ENCODE measurements at regions not wholly inside any gene's neighbourhood (a gene's known extent, or its start where the extent isn't known, plus 50 kb on each side); places are given as distances from the start of the nearest gene placed in this dataset.

DNA sequence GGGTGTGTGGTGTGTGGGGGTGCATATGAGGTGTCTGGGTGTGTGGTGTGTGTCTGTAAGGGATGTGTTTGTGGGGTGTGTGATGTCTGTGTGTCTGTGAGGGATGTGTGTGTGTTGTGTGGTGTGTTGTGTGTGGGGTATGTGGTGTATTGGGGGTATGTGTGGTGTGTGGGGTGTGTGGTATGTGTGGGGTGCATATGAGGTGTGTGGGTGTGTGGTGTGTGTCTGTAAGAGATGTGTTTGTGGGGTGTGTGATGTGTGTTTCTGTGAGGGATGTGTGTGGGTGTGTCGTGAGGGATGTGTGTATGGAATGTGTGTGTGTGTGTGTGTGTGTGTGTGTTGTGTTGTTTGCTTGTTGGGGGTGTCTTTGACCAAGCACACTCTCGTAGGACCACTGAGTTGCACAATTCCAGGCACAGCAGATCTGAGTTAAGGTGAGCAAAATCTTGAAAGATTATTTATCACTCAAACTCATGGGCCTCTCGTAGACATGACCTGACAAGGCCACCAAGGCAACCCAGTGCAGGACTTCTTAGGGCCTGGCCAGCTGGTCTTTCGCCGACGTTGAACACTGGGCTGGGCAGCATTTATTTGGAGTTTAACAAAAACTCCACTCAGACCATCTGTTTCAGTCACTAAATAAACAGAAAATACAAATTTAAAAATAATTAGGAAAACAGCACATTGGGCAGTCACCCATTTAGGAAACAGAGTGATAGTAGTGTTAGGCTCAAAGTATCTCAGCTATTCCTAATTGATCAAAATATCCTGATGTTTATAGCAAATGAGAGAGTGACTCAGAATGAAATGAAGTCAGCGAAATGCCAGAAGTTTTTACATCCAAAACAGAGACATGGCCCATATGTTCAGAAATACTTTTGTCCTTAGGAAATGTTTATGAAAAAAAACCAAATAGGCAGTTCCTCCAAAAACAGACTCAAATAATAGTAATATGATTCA is 301.1 kb downstream of the FGF9 start:
- TF ChIP-seq, protein P1, sequence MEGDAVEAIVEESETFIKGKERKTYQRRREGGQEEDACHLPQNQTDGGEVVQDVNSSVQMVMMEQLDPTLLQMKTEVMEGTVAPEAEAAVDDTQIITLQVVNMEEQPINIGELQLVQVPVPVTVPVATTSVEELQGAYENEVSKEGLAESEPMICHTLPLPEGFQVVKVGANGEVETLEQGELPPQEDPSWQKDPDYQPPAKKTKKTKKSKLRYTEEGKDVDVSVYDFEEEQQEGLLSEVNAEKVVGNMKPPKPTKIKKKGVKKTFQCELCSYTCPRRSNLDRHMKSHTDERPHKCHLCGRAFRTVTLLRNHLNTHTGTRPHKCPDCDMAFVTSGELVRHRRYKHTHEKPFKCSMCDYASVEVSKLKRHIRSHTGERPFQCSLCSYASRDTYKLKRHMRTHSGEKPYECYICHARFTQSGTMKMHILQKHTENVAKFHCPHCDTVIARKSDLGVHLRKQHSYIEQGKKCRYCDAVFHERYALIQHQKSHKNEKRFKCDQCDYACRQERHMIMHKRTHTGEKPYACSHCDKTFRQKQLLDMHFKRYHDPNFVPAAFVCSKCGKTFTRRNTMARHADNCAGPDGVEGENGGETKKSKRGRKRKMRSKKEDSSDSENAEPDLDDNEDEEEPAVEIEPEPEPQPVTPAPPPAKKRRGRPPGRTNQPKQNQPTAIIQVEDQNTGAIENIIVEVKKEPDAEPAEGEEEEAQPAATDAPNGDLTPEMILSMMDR (IDR thresholded peaks at IDR 0.05), result no peak
- no peak for TF ChIP-seq POLR2A (IDR thresholded peaks at IDR 0.05)
